ENCODE measurements at regions not wholly inside any gene's neighbourhood (a gene's known extent, or its start where the extent isn't known, plus 50 kb on each side); places are given as distances from the start of the nearest gene placed in this dataset.
A peak's percentile ranks its signal among the peaks of the same experiment; 100 is the strongest.
"Not testable (repeated sequence)": the region's sequence is repeated elsewhere in the genome, so short reads cannot be mapped to it uniquely, and the experiment has no call there.

DNA sequence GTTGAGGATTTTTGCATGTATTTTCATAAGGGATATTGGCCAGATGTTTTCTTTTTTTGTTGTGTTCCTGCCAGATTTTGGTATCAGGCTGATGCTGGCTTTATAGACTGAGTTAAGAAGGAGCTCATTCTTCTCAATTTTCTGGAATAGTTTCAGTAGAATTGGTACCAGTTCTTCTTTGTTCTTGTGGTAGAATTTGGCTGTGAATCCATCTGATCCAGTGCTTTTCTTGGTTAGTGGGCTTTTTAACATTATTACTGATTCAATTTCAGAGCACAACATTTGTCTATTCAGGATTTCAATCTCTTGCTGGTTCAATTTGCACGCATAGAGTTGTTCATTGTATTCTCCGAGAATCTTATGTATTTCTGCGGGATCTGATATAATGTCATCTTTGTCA is 136.5 kb upstream of the FOXG1 start:
- Histone ChIP-seq H3K4me1 (ENCODE audit: insufficient read depth, insufficient read length) (no peaks in the 10 kb centered on the region), H3K27me3 (ENCODE audit: insufficient read depth, insufficient read length) (no peaks in the 10 kb centered on the region), H3K9ac (ENCODE audit: insufficient read length, low read depth) (no peak overlapping the region), H3K4me3 (ENCODE audit: insufficient read length, low read depth) (no peak overlapping the region), H3K36me3 (ENCODE audit: insufficient read depth, insufficient read length, low read length) (no peaks in the 10 kb centered on the region), H3K9me3 (ENCODE audit: insufficient read depth, low read length) (peaks cover 10% of the 10 kb centered on the region; the same call in 1 of the 2 replicates)
- TF ChIP-seq YY1 (IDR thresholded peaks at IDR 0.05; ENCODE audit: insufficient read depth, insufficient read length) (no peak), SUZ12 (IDR thresholded peaks at IDR 0.05; ENCODE audit: extremely low read depth, insufficient read depth, insufficient read length) (no peak), ZNF274 (IDR thresholded peaks at IDR 0.05; ENCODE audit: low read depth, low read length) (no peak)
- no peak for DNase-seq (ENCODE audit: low read depth, low spot score)

- no peak overlapping the region for H3K4me3 ChIP-seq (ENCODE audit: insufficient read length, low read depth)
- TF ChIP-seq SUZ12 (IDR thresholded peaks at IDR 0.05; ENCODE audit: extremely low read depth, insufficient read depth, insufficient read length) (no peak), YY1 (IDR thresholded peaks at IDR 0.05; ENCODE audit: insufficient read depth, insufficient read length) (no peak), ZNF274 (IDR thresholded peaks at IDR 0.05; ENCODE audit: low read depth, low read length) (no peak)
- H3K4me1 ChIP-seq (ENCODE audit: insufficient read depth, insufficient read length), result no peaks in the 10 kb centered on the region
- DNase-seq (ENCODE audit: low read depth, low spot score), result peak; percentile 6
- no peak overlapping the region for H3K9ac ChIP-seq (ENCODE audit: insufficient read length, low read depth)
- peaks cover 10% of the 10 kb centered on the region; the same call in 1 of the 2 replicates for H3K9me3 ChIP-seq (ENCODE audit: insufficient read depth, low read length)
- H3K27me3 ChIP-seq (ENCODE audit: insufficient read depth, insufficient read length), result no peaks in the 10 kb centered on the region
- H3K36me3 ChIP-seq (ENCODE audit: insufficient read depth, insufficient read length, low read length), result no peaks in the 10 kb centered on the region
Observed at GRCh38 chr14:28635387-28635786, 131.2 kb upstream of the FOXG1 start.

- not testable (repeated sequence) for DNase-seq (ENCODE audit: low read depth, low spot score); H3K4me1 ChIP-seq (ENCODE audit: insufficient read depth, insufficient read length); H3K36me3 ChIP-seq (ENCODE audit: insufficient read depth, insufficient read length, low read length); H3K4me3 ChIP-seq (ENCODE audit: insufficient read length, low read depth); H3K9ac ChIP-seq (ENCODE audit: insufficient read length, low read depth); H3K27me3 ChIP-seq (ENCODE audit: insufficient read depth, insufficient read length)
- H3K9me3 ChIP-seq (ENCODE audit: insufficient read depth, low read length), result peaks cover 10% of the 10 kb centered on the region; the same call in 1 of the 2 replicates
Observed at GRCh38 chr14:28635816-28636215, 130.8 kb upstream of the FOXG1 start.

DNA sequence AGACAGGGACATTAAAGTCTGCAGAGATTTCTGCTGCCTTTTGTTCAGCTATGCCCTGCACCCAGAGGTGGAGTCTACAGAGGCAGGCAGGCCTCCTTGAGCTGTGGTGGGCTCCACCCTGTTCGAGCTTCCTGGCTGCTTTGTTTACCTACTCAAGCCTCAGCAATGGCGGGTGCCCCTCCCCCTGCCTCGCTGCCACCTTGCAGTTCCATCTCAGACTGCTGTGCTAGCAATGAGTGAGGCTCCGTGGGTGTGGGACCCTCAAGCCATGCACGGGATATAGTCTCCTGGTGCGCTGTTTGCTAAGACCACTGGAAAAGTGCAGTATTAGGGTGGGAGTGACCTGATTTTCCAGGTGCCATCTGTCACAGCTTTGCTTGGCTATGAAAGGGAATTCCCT is 125.4 kb upstream of the FOXG1 start:
- H3K27me3 ChIP-seq (ENCODE audit: insufficient read depth, insufficient read length); DNase-seq (ENCODE audit: low read depth, low spot score); H3K9me3 ChIP-seq (ENCODE audit: insufficient read depth, low read length); H3K9ac ChIP-seq (ENCODE audit: insufficient read length, low read depth); H3K36me3 ChIP-seq (ENCODE audit: insufficient read depth, insufficient read length, low read length); H3K4me3 ChIP-seq (ENCODE audit: insufficient read length, low read depth); H3K4me1 ChIP-seq (ENCODE audit: insufficient read depth, insufficient read length): not testable (repeated sequence)

DNA sequence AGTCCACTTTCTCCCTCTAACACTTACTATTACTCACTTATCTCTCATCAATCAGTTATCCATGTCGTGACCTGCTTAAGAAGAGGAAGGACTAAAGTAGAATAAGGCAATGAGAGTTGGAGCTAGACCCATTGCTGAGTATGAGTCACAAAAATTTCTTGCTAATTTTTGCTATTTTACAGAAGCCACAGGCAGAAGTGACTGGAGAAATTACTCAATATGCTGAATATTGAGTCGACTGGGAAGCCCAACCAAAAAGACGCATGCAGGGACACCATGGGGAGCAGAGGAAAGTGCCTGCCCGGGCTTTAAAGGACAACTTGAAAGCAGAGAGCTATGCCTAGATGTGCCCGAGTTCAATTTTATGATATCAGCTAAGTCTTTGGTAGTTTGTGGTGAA is 115.4 kb upstream of the FOXG1 start:
- Histone ChIP-seq H3K9ac (ENCODE audit: insufficient read length, low read depth) (no peak overlapping the region), H3K27me3 (ENCODE audit: insufficient read depth, insufficient read length) (no peaks in the 10 kb centered on the region), H3K9me3 (ENCODE audit: insufficient read depth, low read length) (no peaks in the 10 kb centered on the region), H3K4me3 (ENCODE audit: insufficient read length, low read depth) (no peak overlapping the region), H3K36me3 (ENCODE audit: insufficient read depth, insufficient read length, low read length) (no peaks in the 10 kb centered on the region), H3K4me1 (ENCODE audit: insufficient read depth, insufficient read length) (no peaks in the 10 kb centered on the region)
- DNase-seq (ENCODE audit: low read depth, low spot score), result no peak
- TF ChIP-seq YY1 (IDR thresholded peaks at IDR 0.05; ENCODE audit: insufficient read depth, insufficient read length) (no peak), SUZ12 (IDR thresholded peaks at IDR 0.05; ENCODE audit: extremely low read depth, insufficient read depth, insufficient read length) (no peak), ZNF274 (IDR thresholded peaks at IDR 0.05; ENCODE audit: low read depth, low read length) (no peak)

DNA sequence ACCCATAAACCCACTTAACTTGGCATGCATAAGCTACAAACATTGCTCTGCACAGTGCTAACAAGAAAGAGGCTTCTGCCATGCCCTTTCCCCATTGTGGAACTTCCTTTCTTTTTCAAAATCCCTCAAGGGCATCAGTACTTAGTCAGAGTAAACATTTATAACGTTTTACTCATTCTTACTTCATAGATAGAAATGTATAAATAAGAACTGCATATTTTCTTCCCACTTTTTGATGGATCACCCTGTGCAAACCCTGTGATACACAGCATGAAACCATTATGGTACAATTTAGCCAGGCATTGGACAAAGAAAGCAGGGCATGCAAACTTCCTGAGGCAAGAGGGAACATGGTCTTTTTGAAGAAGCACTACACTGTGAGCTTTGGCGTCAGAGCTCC is 113.8 kb upstream of the FOXG1 start:
- no peaks in the 10 kb centered on the region for H3K27me3 ChIP-seq (ENCODE audit: insufficient read depth, insufficient read length)
- H3K36me3 ChIP-seq (ENCODE audit: insufficient read depth, insufficient read length, low read length), result no peaks in the 10 kb centered on the region
- no peaks in the 10 kb centered on the region for H3K9me3 ChIP-seq (ENCODE audit: insufficient read depth, low read length)
- DNase-seq (ENCODE audit: low read depth, low spot score), result no peak
- H3K4me3 ChIP-seq (ENCODE audit: insufficient read length, low read depth), result no peak overlapping the region
- no peaks in the 10 kb centered on the region for H3K4me1 ChIP-seq (ENCODE audit: insufficient read depth, insufficient read length)
- TF ChIP-seq SUZ12 (IDR thresholded peaks at IDR 0.05; ENCODE audit: extremely low read depth, insufficient read depth, insufficient read length) (no peak), ZNF274 (IDR thresholded peaks at IDR 0.05; ENCODE audit: low read depth, low read length) (no peak), YY1 (IDR thresholded peaks at IDR 0.05; ENCODE audit: insufficient read depth, insufficient read length) (no peak)
- H3K9ac ChIP-seq (ENCODE audit: insufficient read length, low read depth), result no peak overlapping the region

- Histone ChIP-seq H3K9ac (ENCODE audit: insufficient read length, low read depth) (no peak overlapping the region), H3K36me3 (ENCODE audit: insufficient read depth, insufficient read length, low read length) (no peaks in the 10 kb centered on the region), H3K9me3 (ENCODE audit: insufficient read depth, low read length) (no peaks in the 10 kb centered on the region), H3K4me3 (ENCODE audit: insufficient read length, low read depth) (no peak overlapping the region), H3K4me1 (ENCODE audit: insufficient read depth, insufficient read length) (no peaks in the 10 kb centered on the region), H3K27me3 (ENCODE audit: insufficient read depth, insufficient read length) (no peaks in the 10 kb centered on the region)
- TF ChIP-seq ZNF274 (IDR thresholded peaks at IDR 0.05; ENCODE audit: low read depth, low read length), result no peak
- TF ChIP-seq YY1 (IDR thresholded peaks at IDR 0.05; ENCODE audit: insufficient read depth, insufficient read length), result no peak
- TF ChIP-seq SUZ12 (IDR thresholded peaks at IDR 0.05; ENCODE audit: extremely low read depth, insufficient read depth, insufficient read length), result no peak
- DNase-seq (ENCODE audit: low read depth, low spot score), result no peak
Observed at GRCh38 chr14:28653521-28653920, 113.1 kb upstream of the FOXG1 start.

- Histone ChIP-seq H3K36me3 (ENCODE audit: insufficient read depth, insufficient read length, low read length) (no peaks in the 10 kb centered on the region), H3K27me3 (ENCODE audit: insufficient read depth, insufficient read length) (no peaks in the 10 kb centered on the region), H3K9me3 (ENCODE audit: insufficient read depth, low read length) (no peaks in the 10 kb centered on the region), H3K4me1 (ENCODE audit: insufficient read depth, insufficient read length) (no peaks in the 10 kb centered on the region), H3K4me3 (ENCODE audit: insufficient read length, low read depth) (no peak overlapping the region), H3K9ac (ENCODE audit: insufficient read length, low read depth) (no peak overlapping the region)
- no peak for DNase-seq (ENCODE audit: low read depth, low spot score)
- no peak for TF ChIP-seq YY1 (IDR thresholded peaks at IDR 0.05; ENCODE audit: insufficient read depth, insufficient read length)
Observed at GRCh38 chr14:28656704-28657255, 109.8 kb upstream of the FOXG1 start.
